Right lobe of liver (tissue), 4 donors: ENCODE measurements at regions not wholly inside any gene's neighbourhood (a gene's known extent, or its start where the extent isn't known, plus 50 kb on each side); places are given as distances from the start of the nearest gene placed in this dataset.

ENCODE experiments used
- POLR2A ChIP-seq: fragments of 450-650 bp; IDR thresholded peaks from one replicate; pipeline ENCODE4 v1.6.1; 2017; ENCODE audit warnings: antibody characterized with exemption, mild to moderate bottlenecking
- TF ChIP-seq, protein P1 (sequence below), 4 donors: fragments of 200-600 bp in 3 of 4; fragments of 450-650 bp in 1 of 4; IDR thresholded peaks; one replicate each; pipeline versions ENCODE4 v1.5.1 to v1.8.0; 2016 to 2022; ENCODE audit warnings: antibody characterized with exemption in 4 of 4, mild to moderate bottlenecking in 2 of 4
- donor health status: DM: no; HTN: no; CAD: no.
- donor health status: DM: no; HTN: no; CAD: no.
- donor health status: DM: no; HTN: yes; CAD: no.

- no peak for TF ChIP-seq POLR2A
- TF ChIP-seq, protein P1, sequence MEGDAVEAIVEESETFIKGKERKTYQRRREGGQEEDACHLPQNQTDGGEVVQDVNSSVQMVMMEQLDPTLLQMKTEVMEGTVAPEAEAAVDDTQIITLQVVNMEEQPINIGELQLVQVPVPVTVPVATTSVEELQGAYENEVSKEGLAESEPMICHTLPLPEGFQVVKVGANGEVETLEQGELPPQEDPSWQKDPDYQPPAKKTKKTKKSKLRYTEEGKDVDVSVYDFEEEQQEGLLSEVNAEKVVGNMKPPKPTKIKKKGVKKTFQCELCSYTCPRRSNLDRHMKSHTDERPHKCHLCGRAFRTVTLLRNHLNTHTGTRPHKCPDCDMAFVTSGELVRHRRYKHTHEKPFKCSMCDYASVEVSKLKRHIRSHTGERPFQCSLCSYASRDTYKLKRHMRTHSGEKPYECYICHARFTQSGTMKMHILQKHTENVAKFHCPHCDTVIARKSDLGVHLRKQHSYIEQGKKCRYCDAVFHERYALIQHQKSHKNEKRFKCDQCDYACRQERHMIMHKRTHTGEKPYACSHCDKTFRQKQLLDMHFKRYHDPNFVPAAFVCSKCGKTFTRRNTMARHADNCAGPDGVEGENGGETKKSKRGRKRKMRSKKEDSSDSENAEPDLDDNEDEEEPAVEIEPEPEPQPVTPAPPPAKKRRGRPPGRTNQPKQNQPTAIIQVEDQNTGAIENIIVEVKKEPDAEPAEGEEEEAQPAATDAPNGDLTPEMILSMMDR (IDR thresholded peaks at IDR 0.05) = no peak
Measured at GRCh38 chrX:76802708-76803107, 375.2 kb downstream of the MAGEE1 start.
